H4 (cell line): ENCODE measurements at regions not wholly inside any gene's neighbourhood (a gene's known extent, or its start where the extent isn't known, plus 50 kb on each side); places are given as distances from the start of the nearest gene placed in this dataset.

Experiments used
- DNase-seq: peaks from one replicate; pipeline ENCODE4 v3.0.0-alpha.2; 2015; ENCODE audit warnings: low spot score

- DNase-seq, result no peak
Measured at GRCh38 chr17:73815474-73815873, 171.2 kb upstream of the SDK2 start.

GRCh38 chr17:73819440-73820395 lies 175.5 kb upstream of the SDK2 start:
- DNase-seq, result no peak

- no peak for DNase-seq
Measured at GRCh38 chr17:73820686-73821448, 176.6 kb upstream of the SDK2 start.

GRCh38 chr17:73821665-73822064 lies 177.4 kb upstream of the SDK2 start:
- DNase-seq, result no peak

GRCh38 chr17:73822371-73822770 lies 178.1 kb upstream of the SDK2 start:
- no peak for DNase-seq

GRCh38 chr17:73823684-73824083 lies 179.4 kb upstream of the SDK2 start:
- DNase-seq, result no peak

GRCh38 chr17:73824321-73824720 lies 180.1 kb upstream of the SDK2 start:
- DNase-seq, result no peak

GRCh38 chr17:73826181-73826871 lies 182.1 kb upstream of the SDK2 start:
- DNase-seq, result no peak

GRCh38 chr17:73826872-73827228 lies 182.6 kb upstream of the SDK2 start:
- DNase-seq, result no peak

GRCh38 chr17:73827627-73828291 lies 183.5 kb upstream of the SDK2 start:
- DNase-seq, result no peak

- no peak for DNase-seq
Measured at GRCh38 chr17:73829676-73830280, 185.5 kb upstream of the SDK2 start.

GRCh38 chr17:73831699-73832098 lies 187.5 kb upstream of the SDK2 start:
- DNase-seq, result no peak

- no peak for DNase-seq
Measured at GRCh38 chr17:73833775-73834488, 189.7 kb upstream of the SDK2 start.

- no peak for DNase-seq
Measured at GRCh38 chr17:73834684-73835343, 190.6 kb upstream of the SDK2 start.

- no peak for DNase-seq
Measured at GRCh38 chr17:73835605-73836004, 191.4 kb upstream of the SDK2 start.

GRCh38 chr17:73838815-73839214 lies 194.6 kb upstream of the SDK2 start:
- DNase-seq, result no peak

GRCh38 chr17:73840829-73841228 lies 196.6 kb upstream of the SDK2 start:
- DNase-seq, result no peak

- peak; percentile 25 for DNase-seq
Measured at GRCh38 chr17:73841431-73842060, 197.3 kb upstream of the SDK2 start.

GRCh38 chr17:73847952-73848351 lies 203.7 kb upstream of the SDK2 start:
- no peak for DNase-seq

- DNase-seq, result no peak
Measured at GRCh38 chr17:73850426-73850825, 206.2 kb upstream of the SDK2 start.
